SK-N-MC (cell line): ENCODE measurements at regions not wholly inside any gene's neighbourhood (a gene's known extent, or its start where the extent isn't known, plus 50 kb on each side); places are given as distances from the start of the nearest gene placed in this dataset.

Source experiments
- DNase-seq: peaks from one replicate; pipeline ENCODE4 v3.0.0-alpha.2; 2011; ENCODE audit warnings: low read depth, low spot score
- H3K27ac ChIP-seq: fragments of 200-600 bp; sonication (generic); 2 replicates; pipeline ENCODE4 v1.5.1; 2016; ENCODE audit warnings: mixed run types
- H3K36me3 ChIP-seq: fragments of 200-600 bp; sonication (generic); 2 replicates; pipeline ENCODE4 v1.6.1; 2017; ENCODE audit warnings: antibody characterized with exemption, low read length, mixed read lengths; ENCODE audit not compliant: insufficient read depth
- H3K4me3 ChIP-seq: fragments of 200-600 bp; sonication (generic); 2 replicates; pipeline ENCODE4 v1.5.1; 2016
- H3K9ac ChIP-seq: fragments of 200-600 bp; sonication (generic); 2 replicates; pipeline ENCODE4 v1.8.0; 2017; ENCODE audit warnings: mixed run types, mixed read lengths; ENCODE audit not compliant: insufficient read length
- H3K9me3 ChIP-seq: fragments of 200-600 bp; sonication (generic); 2 replicates; pipeline ENCODE4 v1.6.1; 2017; ENCODE audit warnings: low read depth, mild to moderate bottlenecking, antibody characterized with exemption, low read length, moderate library complexity, mixed read lengths
- EZH2 ChIP-seq: fragments of 200-600 bp; sonication (generic); IDR thresholded peaks from one replicate; pipeline ENCODE4 v1.6.1; 2017; ENCODE audit warnings: antibody characterized with exemption
- FOXP2 ChIP-seq: optimal IDR thresholded peaks from 2 replicates; pipeline ENCODE3; 2011; ENCODE audit warnings: mild to moderate bottlenecking, moderate library complexity; ENCODE audit not compliant: insufficient read depth; ENCODE audit errors: extremely low read length, control extremely low read depth
- POLR2AphosphoS5 ChIP-seq: IDR thresholded peaks from 2 replicates; pipeline ENCODE4 v1.6.1; 2012; ENCODE audit warnings: mild to moderate bottlenecking, low read depth, low read length, borderline replicate concordance

DNA sequence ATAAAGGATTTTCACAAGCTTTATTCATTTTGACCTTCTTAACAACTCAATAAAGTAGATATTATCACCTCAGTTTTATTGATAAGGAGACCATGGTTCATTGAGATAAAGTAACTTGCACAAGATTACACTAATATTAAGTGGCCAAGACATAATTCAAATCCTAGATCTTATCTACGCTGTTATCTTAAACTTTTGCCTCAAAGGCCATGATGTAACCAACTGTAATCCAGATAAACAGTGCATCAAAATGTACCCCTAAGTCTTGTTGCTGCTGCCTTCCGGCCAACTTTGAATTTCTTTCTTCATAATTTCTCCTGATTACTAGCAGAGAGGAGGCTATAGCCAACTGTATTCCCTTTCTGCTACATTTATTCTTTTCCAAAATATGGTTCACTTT, 1094.8 kb upstream of the PIK3C3 start:
- Histone ChIP-seq H3K9ac (no peak overlapping the region), H3K36me3 (no peaks in the 10 kb centered on the region), H3K27ac (no peak overlapping the region), H3K9me3 (no peaks in the 10 kb centered on the region), H3K4me3 (no peak overlapping the region)
- TF ChIP-seq FOXP2: no peak
- no peak for TF ChIP-seq POLR2AphosphoS5
- no peak for TF ChIP-seq EZH2
- DNase-seq: no peak

DNA sequence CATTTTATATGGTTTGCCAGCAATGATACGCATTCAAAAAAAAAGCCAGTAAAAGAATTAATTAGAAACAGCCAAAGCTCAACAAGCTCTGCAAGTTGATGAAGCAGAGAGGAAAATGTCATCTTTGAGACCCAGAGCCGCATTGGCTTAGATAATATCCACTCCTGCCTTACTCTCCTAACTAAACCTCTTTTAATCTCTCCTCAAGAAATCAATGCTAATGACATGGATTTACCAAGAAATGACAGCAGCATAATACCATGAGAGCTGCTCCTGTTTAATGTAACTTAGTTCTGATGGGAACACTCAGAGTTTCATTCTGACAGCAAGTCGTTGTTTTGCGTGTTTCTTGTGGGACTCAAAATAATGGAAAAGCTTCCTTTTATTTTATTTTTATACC, 1099.4 kb upstream of the PIK3C3 start:
- Histone ChIP-seq H3K27ac (no peak overlapping the region), H3K9me3 (no peaks in the 10 kb centered on the region), H3K9ac (no peak overlapping the region), H3K4me3 (no peak overlapping the region), H3K36me3 (no peaks in the 10 kb centered on the region)
- TF ChIP-seq EZH2 (no peak), POLR2AphosphoS5 (no peak), FOXP2 (no peak)
- DNase-seq: no peak

DNA sequence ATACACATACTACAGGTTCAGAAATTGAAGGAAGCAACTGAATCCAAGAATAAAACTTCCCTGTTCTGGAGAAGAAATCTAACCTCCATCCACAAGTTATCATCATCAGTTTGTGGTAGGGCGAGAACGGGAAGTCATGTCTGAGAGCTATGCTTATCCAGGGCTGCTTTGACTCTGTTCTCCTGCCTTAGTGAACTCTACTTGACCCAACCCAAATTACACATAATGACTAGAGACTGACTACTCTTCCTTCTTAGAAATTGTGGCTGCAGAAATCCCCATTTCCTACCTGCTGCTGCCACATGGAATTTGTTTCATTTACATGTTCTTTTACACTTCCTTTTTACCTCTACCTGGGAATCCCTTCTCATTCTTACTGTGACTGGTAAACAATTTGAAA, 1102.6 kb upstream of the PIK3C3 start:
- Histone ChIP-seq H3K9ac (no peak overlapping the region), H3K9me3 (no peaks in the 10 kb centered on the region), H3K36me3 (no peaks in the 10 kb centered on the region), H3K27ac (no peak overlapping the region), H3K4me3 (no peak overlapping the region)
- DNase-seq: no peak
- TF ChIP-seq FOXP2 (no peak), POLR2AphosphoS5 (no peak), EZH2 (no peak)

DNA sequence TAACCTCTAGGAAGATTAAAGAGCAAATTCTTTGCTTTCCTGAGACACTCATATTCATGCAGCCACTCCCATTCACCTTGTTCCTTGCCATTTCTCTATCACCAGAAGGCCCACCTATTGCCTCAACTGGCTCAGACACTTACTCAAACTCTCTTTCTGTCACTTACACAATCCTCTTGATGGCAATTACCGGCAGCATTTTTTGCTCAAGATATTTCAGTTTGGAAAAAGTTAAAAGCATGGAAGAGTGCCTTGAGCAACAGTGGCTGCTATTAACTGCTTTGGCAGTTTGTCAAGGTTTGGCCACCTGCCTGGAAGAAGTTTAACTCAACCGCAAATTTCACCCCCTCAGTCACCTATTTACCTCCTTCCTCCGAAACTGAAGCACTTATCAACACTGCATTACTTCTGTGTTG, 1104.0 kb upstream of the PIK3C3 start:
- H3K36me3 ChIP-seq: no peaks in the 10 kb centered on the region
- H3K4me3 ChIP-seq: no peak overlapping the region
- TF ChIP-seq FOXP2: no peak
- no peak for TF ChIP-seq POLR2AphosphoS5
- no peak for TF ChIP-seq EZH2
- no peaks in the 10 kb centered on the region for H3K9me3 ChIP-seq
- no peak overlapping the region for H3K27ac ChIP-seq
- no peak for DNase-seq
- H3K9ac ChIP-seq: no peak overlapping the region

DNA sequence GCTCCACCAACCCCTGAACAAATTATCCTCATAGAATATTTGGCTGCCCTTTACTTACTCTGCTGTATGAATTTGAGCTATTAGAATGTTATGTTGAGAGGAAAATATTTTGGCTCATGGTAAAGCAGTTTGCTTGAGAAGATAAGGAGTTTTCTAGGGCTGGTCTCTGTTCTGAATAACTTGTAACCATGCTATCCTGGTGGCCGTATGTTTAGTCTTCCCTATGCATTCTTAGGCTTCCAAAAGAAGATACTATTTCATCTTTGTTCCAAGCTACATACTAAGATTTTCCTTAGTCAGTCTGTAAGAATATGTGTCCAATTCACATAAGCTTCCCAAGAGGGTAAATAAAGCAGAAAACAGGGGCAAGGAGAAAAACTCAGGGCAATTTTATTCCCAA, 1105.1 kb upstream of the PIK3C3 start:
- no peak overlapping the region for H3K4me3 ChIP-seq
- TF ChIP-seq POLR2AphosphoS5 (no peak), EZH2 (no peak), FOXP2 (no peak)
- H3K9ac ChIP-seq: no peak overlapping the region
- no peaks in the 10 kb centered on the region for H3K36me3 ChIP-seq
- H3K27ac ChIP-seq: no peak overlapping the region
- no peak for DNase-seq
- no peaks in the 10 kb centered on the region for H3K9me3 ChIP-seq

DNA sequence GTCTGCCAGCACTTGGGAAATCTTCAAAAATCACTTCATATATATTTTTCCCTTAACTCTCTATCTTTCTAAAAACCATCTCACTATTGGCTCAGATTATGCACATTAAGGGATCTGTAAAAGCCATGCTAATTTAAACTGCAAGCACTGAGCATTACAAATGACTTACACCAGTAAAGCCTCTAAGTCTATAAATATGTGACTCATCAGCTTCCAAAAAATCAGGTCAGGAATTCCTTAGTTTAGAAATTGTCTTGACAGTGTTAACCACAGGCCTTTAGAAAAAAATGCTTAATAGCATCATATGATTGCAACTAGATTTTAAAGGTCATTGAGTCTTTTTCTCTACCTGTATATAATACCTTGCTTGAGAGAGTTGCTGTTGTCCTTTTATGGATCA, 1113.6 kb upstream of the PIK3C3 start:
- no peak for TF ChIP-seq FOXP2
- no peak for TF ChIP-seq POLR2AphosphoS5
- no peak for TF ChIP-seq EZH2
- Histone ChIP-seq H3K9me3 (no peaks in the 10 kb centered on the region), H3K27ac (no peak overlapping the region)

DNA sequence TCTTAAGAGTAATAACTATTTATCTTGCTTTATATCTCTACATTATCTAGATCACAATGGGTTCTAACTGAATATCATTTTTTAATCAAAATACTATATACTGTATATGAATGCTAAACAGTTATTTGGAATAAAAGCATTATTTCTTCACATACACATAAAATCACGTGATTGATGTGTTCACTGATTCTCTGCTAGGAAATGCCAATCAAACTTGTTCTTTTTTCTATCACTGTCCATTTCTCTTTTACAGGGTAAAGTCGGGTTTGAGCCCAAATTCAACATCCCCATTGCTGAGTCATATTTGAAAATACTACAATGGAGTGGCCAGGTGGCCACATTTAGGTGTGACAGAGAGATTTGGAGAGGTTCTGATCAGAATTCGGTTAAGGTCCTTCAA, 1114.0 kb upstream of the PIK3C3 start:
- H3K4me3 ChIP-seq: no peak overlapping the region
- DNase-seq: no peak

More for the DNA sequence above, 1113.6 kb upstream of the PIK3C3 start:
- DNase-seq: no peak
- Histone ChIP-seq H3K36me3 (no peaks in the 10 kb centered on the region), H3K4me3 (no peak overlapping the region), H3K9ac (no peak overlapping the region)

DNA sequence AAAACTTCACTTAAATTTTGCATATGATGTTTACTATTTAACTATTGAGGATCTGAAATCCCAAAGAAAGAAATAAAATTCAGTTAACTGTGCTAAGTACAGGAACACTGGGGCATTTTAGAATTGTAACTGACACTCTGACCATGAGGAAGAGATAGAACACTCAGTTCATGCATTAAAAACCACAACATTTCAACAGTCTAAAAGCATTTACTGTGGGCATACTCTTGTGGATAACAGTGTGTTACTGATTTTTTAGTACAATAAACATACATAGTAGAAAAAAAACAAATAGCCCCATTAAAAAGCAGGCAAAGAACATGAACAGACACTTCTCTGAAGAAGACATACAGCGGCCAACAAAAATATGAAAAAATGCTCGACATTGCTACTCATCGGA, 1122.7 kb upstream of the PIK3C3 start:
- TF ChIP-seq EZH2: no peak
- no peak for TF ChIP-seq FOXP2
- no peak for TF ChIP-seq POLR2AphosphoS5
- H3K9ac ChIP-seq: no peak overlapping the region

More for the DNA sequence above, 1114.0 kb upstream of the PIK3C3 start:
- Histone ChIP-seq H3K27ac (no peak overlapping the region), H3K9me3 (no peaks in the 10 kb centered on the region), H3K9ac (no peak overlapping the region), H3K36me3 (no peaks in the 10 kb centered on the region)
- TF ChIP-seq POLR2AphosphoS5 (no peak), EZH2 (no peak)

DNA sequence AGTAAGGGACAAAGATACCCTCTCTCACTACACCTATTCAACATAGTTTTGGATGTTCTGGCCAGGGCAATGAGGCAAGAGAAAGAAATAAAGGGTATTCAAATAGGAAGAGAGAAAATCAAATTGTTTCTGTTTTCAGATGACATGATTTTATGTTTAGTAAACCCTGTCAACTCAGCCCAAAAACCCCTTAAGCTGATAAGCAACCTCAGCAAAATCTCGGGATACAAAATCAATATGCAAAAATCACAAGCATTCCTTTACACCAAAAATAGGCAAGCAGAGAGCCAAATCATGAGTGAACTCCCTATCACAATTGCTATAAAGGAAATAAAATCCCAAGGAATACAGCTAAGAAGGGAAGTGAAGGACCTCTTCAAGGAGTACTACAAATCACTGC, 1130.7 kb upstream of the PIK3C3 start:
- Histone ChIP-seq H3K4me3 (no peak overlapping the region), H3K9ac (no peak overlapping the region)
- TF ChIP-seq EZH2 (no peak), FOXP2 (no peak), POLR2AphosphoS5 (no peak)

More for the DNA sequence above, 1122.7 kb upstream of the PIK3C3 start:
- Histone ChIP-seq H3K4me3 (no peak overlapping the region), H3K36me3 (no peaks in the 10 kb centered on the region), H3K9me3 (no peaks in the 10 kb centered on the region), H3K27ac (no peak overlapping the region)
- DNase-seq: no peak

More for the DNA sequence above, 1130.7 kb upstream of the PIK3C3 start:
- no peak for DNase-seq
- no peak overlapping the region for H3K27ac ChIP-seq
- H3K36me3 ChIP-seq: no peaks in the 10 kb centered on the region
- no peaks in the 10 kb centered on the region for H3K9me3 ChIP-seq
